ENCODE measurements at regions not wholly inside any gene's neighbourhood (a gene's known extent, or its start where the extent isn't known, plus 50 kb on each side); places are given as distances from the start of the nearest gene placed in this dataset.

- H3K27ac ChIP-seq (ENCODE audit: low read length), result no peak overlapping the region
- no peak overlapping the region for H3K4me2 ChIP-seq (ENCODE audit: low read length)
- no peaks in the 10 kb centered on the region for H3K36me3 ChIP-seq (ENCODE audit: insufficient read depth, low read length)
- H3K9ac ChIP-seq (ENCODE audit: low read length), result no peak overlapping the region
- no peaks in the 10 kb centered on the region for H3K79me2 ChIP-seq (replicated peaks; ENCODE audit: insufficient read depth, low read length)
- no peak for TF ChIP-seq SMC3 (conservative IDR thresholded peaks at IDR 0.05; ENCODE audit: poor library complexity)
- no peak for TF ChIP-seq MXI1 (conservative IDR thresholded peaks at IDR 0.05; ENCODE audit: poor library complexity, severe bottlenecking)
- no peak for TF ChIP-seq CTCF (IDR thresholded peaks at IDR 0.05; ENCODE audit: poor library complexity, severe bottlenecking)
- H4K20me1 ChIP-seq (ENCODE audit: insufficient read depth), result no peaks in the 10 kb centered on the region
- H3K27me3 ChIP-seq (ENCODE audit: insufficient read depth, low read depth, low read length), result no peaks in the 10 kb centered on the region
- no peak overlapping the region for H2AFZ ChIP-seq (ENCODE audit: low read depth, low read length)
- no peaks in the 10 kb centered on the region for H3K9me3 ChIP-seq (ENCODE audit: low read length)
- H3K4me3 ChIP-seq (ENCODE audit: low read length), result no peak overlapping the region
- no peaks in the 10 kb centered on the region for H3F3A ChIP-seq (ENCODE audit: insufficient read depth, low read length, poor library complexity, severe bottlenecking)
- no peaks in the 10 kb centered on the region for H3K9me2 ChIP-seq (ENCODE audit: insufficient read depth, low read length)
Measured at GRCh38 chr5:74232276-74232675, 408.3 kb downstream of the ENC1 start.

GRCh38 chr5:74231697-74232096 is 408.8 kb downstream of the ENC1 start:
- Histone ChIP-seq H3K9me3 (ENCODE audit: low read length) (no peaks in the 10 kb centered on the region), H3K4me3 (ENCODE audit: low read length) (no peak overlapping the region), H3K27me3 (ENCODE audit: insufficient read depth, low read depth, low read length) (no peaks in the 10 kb centered on the region), H2AFZ (ENCODE audit: low read depth, low read length) (no peak overlapping the region), H3K9ac (ENCODE audit: low read length) (no peak overlapping the region), H3K4me2 (ENCODE audit: low read length) (no peak overlapping the region), H3K9me2 (ENCODE audit: insufficient read depth, low read length) (no peaks in the 10 kb centered on the region), H4K20me1 (ENCODE audit: insufficient read depth) (no peaks in the 10 kb centered on the region), H3F3A (ENCODE audit: insufficient read depth, low read length, poor library complexity, severe bottlenecking) (no peaks in the 10 kb centered on the region), H3K79me2 (replicated peaks; ENCODE audit: insufficient read depth, low read length) (no peaks in the 10 kb centered on the region), H3K36me3 (ENCODE audit: insufficient read depth, low read length) (no peaks in the 10 kb centered on the region), H3K27ac (ENCODE audit: low read length) (no peak overlapping the region)
- no peak for TF ChIP-seq TAF1 (IDR thresholded peaks at IDR 0.05; ENCODE audit: low read depth)
- no peak for TF ChIP-seq EP300 (conservative IDR thresholded peaks at IDR 0.05; ENCODE audit: poor library complexity, severe bottlenecking)
- no peak for TF ChIP-seq POLR2AphosphoS5 (IDR thresholded peaks at IDR 0.05)
- TF ChIP-seq REST (IDR thresholded peaks at IDR 0.05; ENCODE audit: borderline replicate concordance), result no peak
- no peak for TF ChIP-seq CTCF (IDR thresholded peaks at IDR 0.05; ENCODE audit: poor library complexity, severe bottlenecking)
- TF ChIP-seq MXI1 (conservative IDR thresholded peaks at IDR 0.05; ENCODE audit: poor library complexity, severe bottlenecking), result no peak
- TF ChIP-seq SMC3 (conservative IDR thresholded peaks at IDR 0.05; ENCODE audit: poor library complexity), result no peak
- no peak for TF ChIP-seq EZH2 (IDR thresholded peaks at IDR 0.05; ENCODE audit: borderline replicate concordance, insufficient read depth, low read length, poor library complexity, severe bottlenecking)
